WTC11 (cell line): ENCODE measurements at regions not wholly inside any gene's neighbourhood (a gene's known extent, or its start where the extent isn't known, plus 50 kb on each side); places are given as distances from the start of the nearest gene placed in this dataset.

Source experiments
- ATAC-seq: fragments of 200-7000 bp; cut with Tn5 transposase; 2 replicates; pipeline ENCODE4 v1.10.0; 2021; ENCODE audit warnings: mild to moderate bottlenecking, moderate library complexity
- CTCF ChIA-PET: fragments of 300-600 bp; sonication (Branson Sonifier 250); formaldehyde crosslinking; loops from one replicate; lab custom pipeline; 2021; ENCODE audit warnings: antibody characterized with exemption; lab: Charles Lee
- POLR2A ChIA-PET: fragments of 350-600 bp; sonication (Branson Sonifier 250); formaldehyde crosslinking; loops from one replicate; lab custom pipeline; 2021; ENCODE audit warnings: antibody characterized with exemption; lab: Charles Lee
- DNase-seq: peaks from one replicate; pipeline ENCODE4 v3.0.0; 2021; ENCODE audit warnings: low spot score
- H3K27ac Mint-ChIP-seq: 2 replicates; pipeline ENCODE4 v1.8.0; 2021; ENCODE audit warnings: mixed read lengths
- H3K27me3 Mint-ChIP-seq: 2 replicates; pipeline ENCODE4 v1.8.0; 2021; ENCODE audit warnings: low read depth, mild to moderate bottlenecking, moderate library complexity, mixed read lengths
- H3K36me3 Mint-ChIP-seq: 2 replicates; pipeline ENCODE4 v1.8.0; 2021; ENCODE audit warnings: mixed read lengths
- H3K4me1 Mint-ChIP-seq: 2 replicates; pipeline ENCODE4 v1.8.0; 2022; ENCODE audit warnings: mixed read lengths
- H3K4me3 Mint-ChIP-seq: 2 replicates; pipeline ENCODE4 v1.8.0; 2021; ENCODE audit warnings: mild to moderate bottlenecking, moderate library complexity, mixed read lengths
- H3K9me3 Mint-ChIP-seq: 2 replicates; pipeline ENCODE4 v1.8.0; 2021; ENCODE audit warnings: mixed read lengths
- AFF4 ChIP-seq: sonication (generic); formaldehyde crosslinking; IDR thresholded peaks from 2 replicates; pipeline ENCODE4 v1.8.1; 2023; ENCODE audit warnings: mild to moderate bottlenecking, missing genetic modification reagents, borderline replicate concordance
- AR ChIP-seq: fragments of 250-450 bp; sonication (Bioruptor Pico); IDR thresholded peaks from 2 replicates; pipeline ENCODE4 v1.9.0; 2021; ENCODE audit warnings: mild to moderate bottlenecking
- E2F1 ChIP-seq: sonication (generic); formaldehyde crosslinking; IDR thresholded peaks from 2 replicates; pipeline ENCODE4 v1.8.0; 2022; ENCODE audit warnings: mild to moderate bottlenecking, missing genetic modification reagents
- ETV6 ChIP-seq: sonication (generic); formaldehyde crosslinking; IDR thresholded peaks from 2 replicates; pipeline ENCODE4 v1.8.1; 2022; ENCODE audit warnings: mild to moderate bottlenecking, missing genetic modification reagents
- GRHL2 ChIP-seq: fragments of 250-450 bp; sonication (Bioruptor Pico); IDR thresholded peaks from 2 replicates; pipeline ENCODE4 v1.8.0; 2022; ENCODE audit warnings: mild to moderate bottlenecking, moderate library complexity; ENCODE audit not compliant: insufficient replicate concordance, severe bottlenecking
- HMGA2 ChIP-seq: fragments of 250-450 bp; sonication (Bioruptor Pico); IDR thresholded peaks from 2 replicates; pipeline ENCODE4 v1.4.0; 2021; ENCODE audit warnings: mild to moderate bottlenecking, moderate library complexity
- JUN ChIP-seq: sonication (generic); formaldehyde crosslinking; IDR thresholded peaks from 2 replicates; pipeline ENCODE4 v1.8.0; 2023; ENCODE audit warnings: mild to moderate bottlenecking, missing genetic modification reagents
- NR2C2 ChIP-seq: sonication (generic); formaldehyde crosslinking; IDR thresholded peaks from 2 replicates; pipeline ENCODE4 v1.8.0; 2022; ENCODE audit warnings: mild to moderate bottlenecking, missing genetic modification reagents
- SMAD4 ChIP-seq: sonication (generic); formaldehyde crosslinking; IDR thresholded peaks from 2 replicates; pipeline ENCODE4 v1.8.0; 2022; ENCODE audit warnings: mild to moderate bottlenecking, missing genetic modification reagents
- SOX15 ChIP-seq: fragments of 250-450 bp; sonication (Bioruptor Pico); IDR thresholded peaks from 2 replicates; pipeline ENCODE4 v1.9.0; 2021; ENCODE audit warnings: mild to moderate bottlenecking
- TCF7 ChIP-seq: sonication (generic); formaldehyde crosslinking; IDR thresholded peaks from 2 replicates; pipeline ENCODE4 v1.8.0; 2022; ENCODE audit warnings: mild to moderate bottlenecking, low read depth, missing genetic modification reagents, moderate library complexity
- USF2 ChIP-seq: sonication (generic); formaldehyde crosslinking; IDR thresholded peaks from 2 replicates; pipeline ENCODE4 v1.8.1; 2023; ENCODE audit warnings: mild to moderate bottlenecking, missing genetic modification reagents, moderate library complexity
- ZBTB43 ChIP-seq: sonication (generic); formaldehyde crosslinking; IDR thresholded peaks from 2 replicates; pipeline ENCODE4 v1.8.1; 2023; ENCODE audit warnings: mild to moderate bottlenecking, missing genetic modification reagents
- ZNF263 ChIP-seq: sonication (generic); formaldehyde crosslinking; IDR thresholded peaks from 2 replicates; pipeline ENCODE4 v1.8.1; 2022; ENCODE audit warnings: low read depth, mild to moderate bottlenecking, moderate library complexity, missing genetic modification reagents
- ZNF396 ChIP-seq: fragments of 250-450 bp; sonication (Bioruptor Pico); IDR thresholded peaks from 2 replicates; pipeline ENCODE4 v1.8.0; 2021; ENCODE audit warnings: mild to moderate bottlenecking, moderate library complexity, borderline replicate concordance
- TF ChIP-seq, protein P1 (sequence below): sonication (generic); formaldehyde crosslinking; IDR thresholded peaks from 2 replicates; pipeline ENCODE4 v1.8.1; 2022; ENCODE audit warnings: low read depth, mild to moderate bottlenecking, moderate library complexity, missing genetic modification reagents, borderline replicate concordance
- TF ChIP-seq, protein P2 (sequence below): sonication (generic); formaldehyde crosslinking; IDR thresholded peaks from 2 replicates; pipeline ENCODE4 v1.8.1; 2023; ENCODE audit warnings: mild to moderate bottlenecking, missing genetic modification reagents
- TF ChIP-seq, protein P3 (sequence below): sonication (generic); formaldehyde crosslinking; conservative IDR thresholded peaks from 2 replicates; pipeline ENCODE4 v1.8.1; 2023; ENCODE audit warnings: mild to moderate bottlenecking, low read depth, missing genetic modification reagents, moderate library complexity

GRCh38 chr4:14262221-14262620, 634.7 kb upstream of the BOD1L1 start (continued):
- no peak for TF ChIP-seq AR (CRISPR knock-in tag)

GRCh38 chr4:14264437-14264836, 636.9 kb upstream of the BOD1L1 start:
- peak; percentile 9 for DNase-seq
- H3K27ac Mint-ChIP-seq = no peak overlapping the region
- H3K36me3 Mint-ChIP-seq = 0 out of 2 replicates have a peak, but pooled peaks cover 2% of the 10 kb centered on the region
- POLR2A ChIA-PET = no interaction called here
- peaks cover 12% of the 10 kb centered on the region for H3K9me3 Mint-ChIP-seq
- CTCF ChIA-PET = interaction anchor here (0.6 to 1.6 kb wide), 9 partner anchors 10 to 610 kb away, joined by 3 to 7 read pairs (median 3); no protein-coding TSS in a partner anchor
- H3K27me3 Mint-ChIP-seq = no peaks in the 10 kb centered on the region
- peaks cover 11% of the 10 kb centered on the region for H3K4me1 Mint-ChIP-seq
- ATAC-seq = peak; percentile 83
- H3K4me3 Mint-ChIP-seq = no peak overlapping the region
- no peak for TF ChIP-seq ZBTB43 (CRISPR knock-in tag)
- no peak for TF ChIP-seq SMAD4
- TF ChIP-seq AFF4 (CRISPR knock-in tag) = no peak
- no peak for TF ChIP-seq GRHL2
- no peak for TF ChIP-seq USF2 (CRISPR knock-in tag)
- TF ChIP-seq ZNF396 = no peak
- no peak for TF ChIP-seq ETV6 (CRISPR knock-in tag)
- no peak for TF ChIP-seq SOX15 (CRISPR knock-in tag)
- no peak for TF ChIP-seq HMGA2
- no peak for TF ChIP-seq ZNF263 (CRISPR knock-in tag)

DNA sequence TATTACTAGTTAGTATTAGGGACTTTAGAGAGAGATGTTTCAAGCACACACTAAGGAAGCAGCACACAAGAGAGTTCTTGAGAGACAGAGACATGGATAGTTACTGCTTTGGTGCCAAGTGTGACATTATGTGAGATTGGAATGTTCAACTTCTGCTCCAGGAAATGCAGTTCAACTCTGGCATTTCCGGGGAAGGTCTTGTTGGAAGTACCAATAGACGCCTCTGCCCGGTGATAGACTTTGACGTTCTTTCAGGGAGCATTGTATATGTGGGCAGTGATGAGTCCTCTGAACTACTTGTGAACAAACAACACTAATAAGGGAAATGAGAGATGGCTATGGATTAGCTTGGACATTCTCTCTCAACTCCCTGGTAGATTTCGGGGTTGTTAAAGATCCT, 638.1 kb upstream of the BOD1L1 start:
- peaks cover 12% of the 10 kb centered on the region for H3K9me3 Mint-ChIP-seq
- ATAC-seq = no peak
- no peaks in the 10 kb centered on the region for H3K27me3 Mint-ChIP-seq
- peaks cover 7% of the 10 kb centered on the region for H3K4me1 Mint-ChIP-seq
- 0 out of 2 replicates have a peak, but pooled peaks cover 2% of the 10 kb centered on the region for H3K36me3 Mint-ChIP-seq
- no peak overlapping the region for H3K4me3 Mint-ChIP-seq
- DNase-seq = no peak
- ChIA-PET POLR2A (no interaction called here), CTCF (interaction anchor here (1.6 kb wide), 1 partner anchor 611 kb away, joined by 7 read pairs; no protein-coding TSS in a partner anchor)
- no peak overlapping the region for H3K27ac Mint-ChIP-seq
- TF ChIP-seq, protein P1, sequence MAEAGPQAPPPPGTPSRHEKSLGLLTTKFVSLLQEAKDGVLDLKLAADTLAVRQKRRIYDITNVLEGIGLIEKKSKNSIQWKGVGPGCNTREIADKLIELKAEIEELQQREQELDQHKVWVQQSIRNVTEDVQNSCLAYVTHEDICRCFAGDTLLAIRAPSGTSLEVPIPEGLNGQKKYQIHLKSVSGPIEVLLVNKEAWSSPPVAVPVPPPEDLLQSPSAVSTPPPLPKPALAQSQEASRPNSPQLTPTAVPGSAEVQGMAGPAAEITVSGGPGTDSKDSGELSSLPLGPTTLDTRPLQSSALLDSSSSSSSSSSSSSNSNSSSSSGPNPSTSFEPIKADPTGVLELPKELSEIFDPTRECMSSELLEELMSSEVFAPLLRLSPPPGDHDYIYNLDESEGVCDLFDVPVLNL (CRISPR knock-in tag) = no peak
- TF ChIP-seq, protein P2, sequence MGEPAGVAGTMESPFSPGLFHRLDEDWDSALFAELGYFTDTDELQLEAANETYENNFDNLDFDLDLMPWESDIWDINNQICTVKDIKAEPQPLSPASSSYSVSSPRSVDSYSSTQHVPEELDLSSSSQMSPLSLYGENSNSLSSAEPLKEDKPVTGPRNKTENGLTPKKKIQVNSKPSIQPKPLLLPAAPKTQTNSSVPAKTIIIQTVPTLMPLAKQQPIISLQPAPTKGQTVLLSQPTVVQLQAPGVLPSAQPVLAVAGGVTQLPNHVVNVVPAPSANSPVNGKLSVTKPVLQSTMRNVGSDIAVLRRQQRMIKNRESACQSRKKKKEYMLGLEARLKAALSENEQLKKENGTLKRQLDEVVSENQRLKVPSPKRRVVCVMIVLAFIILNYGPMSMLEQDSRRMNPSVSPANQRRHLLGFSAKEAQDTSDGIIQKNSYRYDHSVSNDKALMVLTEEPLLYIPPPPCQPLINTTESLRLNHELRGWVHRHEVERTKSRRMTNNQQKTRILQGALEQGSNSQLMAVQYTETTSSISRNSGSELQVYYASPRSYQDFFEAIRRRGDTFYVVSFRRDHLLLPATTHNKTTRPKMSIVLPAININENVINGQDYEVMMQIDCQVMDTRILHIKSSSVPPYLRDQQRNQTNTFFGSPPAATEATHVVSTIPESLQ = no peak
- TF ChIP-seq E2F1 (no peak), JUN (CRISPR knock-in tag) (no peak), NR2C2 (CRISPR knock-in tag) (no peak), TCF7 (CRISPR knock-in tag) (no peak)
- TF ChIP-seq, protein P3, sequence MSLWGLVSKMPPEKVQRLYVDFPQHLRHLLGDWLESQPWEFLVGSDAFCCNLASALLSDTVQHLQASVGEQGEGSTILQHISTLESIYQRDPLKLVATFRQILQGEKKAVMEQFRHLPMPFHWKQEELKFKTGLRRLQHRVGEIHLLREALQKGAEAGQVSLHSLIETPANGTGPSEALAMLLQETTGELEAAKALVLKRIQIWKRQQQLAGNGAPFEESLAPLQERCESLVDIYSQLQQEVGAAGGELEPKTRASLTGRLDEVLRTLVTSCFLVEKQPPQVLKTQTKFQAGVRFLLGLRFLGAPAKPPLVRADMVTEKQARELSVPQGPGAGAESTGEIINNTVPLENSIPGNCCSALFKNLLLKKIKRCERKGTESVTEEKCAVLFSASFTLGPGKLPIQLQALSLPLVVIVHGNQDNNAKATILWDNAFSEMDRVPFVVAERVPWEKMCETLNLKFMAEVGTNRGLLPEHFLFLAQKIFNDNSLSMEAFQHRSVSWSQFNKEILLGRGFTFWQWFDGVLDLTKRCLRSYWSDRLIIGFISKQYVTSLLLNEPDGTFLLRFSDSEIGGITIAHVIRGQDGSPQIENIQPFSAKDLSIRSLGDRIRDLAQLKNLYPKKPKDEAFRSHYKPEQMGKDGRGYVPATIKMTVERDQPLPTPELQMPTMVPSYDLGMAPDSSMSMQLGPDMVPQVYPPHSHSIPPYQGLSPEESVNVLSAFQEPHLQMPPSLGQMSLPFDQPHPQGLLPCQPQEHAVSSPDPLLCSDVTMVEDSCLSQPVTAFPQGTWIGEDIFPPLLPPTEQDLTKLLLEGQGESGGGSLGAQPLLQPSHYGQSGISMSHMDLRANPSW = no peak
